Ovary (tissue), 7 donors: ENCODE measurements at regions not wholly inside any gene's neighbourhood (a gene's known extent, or its start where the extent isn't known, plus 50 kb on each side); places are given as distances from the start of the nearest gene placed in this dataset.

Experiments used
- DNase-seq, 5 donors: peaks; one replicate each; pipeline ENCODE4 v3.0.0-alpha.2; 2019 to 2020
- H3K27ac ChIP-seq, 2 donors: fragments of 200-600 bp; one replicate each; pipeline versions ENCODE4 v1.5.1 to v1.8.0; 2019 to 2022
- H3K27me3 ChIP-seq: fragments of 200-600 bp; one replicate; pipeline ENCODE4 v1.8.0; 2022
- H3K36me3 ChIP-seq: fragments of 200-600 bp; sonication (generic); one replicate; pipeline ENCODE4 v1.5.1; 2019
- H3K4me1 ChIP-seq: one replicate; pipeline ENCODE4 v1.8.1; 2013; ENCODE audit warnings: mild to moderate bottlenecking, moderate library complexity; ENCODE audit not compliant: insufficient read depth
- H3K4me3 ChIP-seq: fragments of 200-600 bp; sonication (generic); one replicate; pipeline ENCODE4 v1.5.1; 2017
- H3K9me3 ChIP-seq, 2 donors: fragments of 200-600 bp in 1 of 2; sonication (generic) in 1 of 2; one replicate each; pipeline versions ENCODE4 v1.5.1 to v1.8.1; 2013 to 2019; ENCODE audit warnings: mild to moderate bottlenecking in 1 of 2, moderate library complexity in 1 of 2
- CTCF ChIP-seq, 3 donors: fragments of 450-650 bp in 2 of 3; fragments of 200-600 bp in 1 of 3; IDR thresholded peaks; one replicate each; pipeline versions ENCODE4 v1.5.1 to v1.8.0; 2016 to 2022; ENCODE audit warnings: antibody characterized with exemption in 3 of 3, mild to moderate bottlenecking in 1 of 3
- EP300 ChIP-seq: sonication (generic); formaldehyde crosslinking; IDR thresholded peaks from one replicate; pipeline ENCODE4 v1.6.1; 2017; ENCODE audit warnings: antibody characterized with exemption
- POLR2A ChIP-seq: fragments of 450-650 bp; IDR thresholded peaks from one replicate; pipeline ENCODE4 v1.6.1; 2017; ENCODE audit warnings: antibody characterized with exemption, mild to moderate bottlenecking, moderate library complexity
- WGBS, 3 donors: extraction: QIAGEN DNeasy Blood & Tissue Kit in 1 of 3; methylation state at CpG; one replicate each; pipeline versions ENCODE4 v1.1.5 to v1.1.7; 2013 to 2017; 5-methylcytosine and 5-hydroxymethylcytosine counted together
- intact Hi-C, 4 donors: fragments of 100-400 bp; cut with DNase I; formaldehyde crosslinking; loops; one replicate each; pipeline versions ENCODE4 v1.11.0 to v1.15.1; 2022 to 2023
- donor health status: DM: no; HTN: no; CAD: no; lungs with moderate emphysema.
- donor health status: DM: no; HTN: no; CAD: no.
- donor health status: Bipolar disorder and iron deficiency.
- donor health status: DM: no; HTN: no; CAD: no.
- donor health status: DM: yes; HTN: yes; CAD: no.

GRCh38 chr18:24710474-24710873 is 250.0 kb downstream of the HRH4 start:
- DNase-seq: no peak
- H3K9me3 ChIP-seq: no peaks in the 10 kb centered on the region
- no peaks in the 10 kb centered on the region for H3K27me3 ChIP-seq
- H3K36me3 ChIP-seq: no peaks in the 10 kb centered on the region
- TF ChIP-seq EP300 (no peak), POLR2A (no peak), CTCF (IDR thresholded peaks at IDR 0.05) (no peak)
- no peaks in the 10 kb centered on the region for H3K4me1 ChIP-seq
- no peak overlapping the region for H3K4me3 ChIP-seq
- intact Hi-C loops: no loop called here
- no peak overlapping the region for H3K27ac ChIP-seq

- intact Hi-C loops: no loop called here
- Histone ChIP-seq H3K9me3 (no peaks in the 10 kb centered on the region), H3K36me3 (no peaks in the 10 kb centered on the region), H3K27ac (no peak overlapping the region), H3K27me3 (no peaks in the 10 kb centered on the region), H3K4me3 (no peak overlapping the region), H3K4me1 (no peaks in the 10 kb centered on the region)
- DNase-seq: no peak
- TF ChIP-seq POLR2A (no peak), CTCF (IDR thresholded peaks at IDR 0.05) (no peak), EP300 (no peak)
These were observed 259.4 kb downstream of the HRH4 start for GRCh38 chr18:24719791-24720190.

GRCh38 chr18:24721388-24721787 is 261.0 kb downstream of the HRH4 start:
- Histone ChIP-seq H3K4me1 (no peaks in the 10 kb centered on the region), H3K9me3 (no peaks in the 10 kb centered on the region), H3K27me3 (no peaks in the 10 kb centered on the region), H3K27ac (no peak overlapping the region), H3K36me3 (no peaks in the 10 kb centered on the region), H3K4me3 (no peak overlapping the region)
- intact Hi-C loops: no loop called here
- TF ChIP-seq POLR2A (no peak), CTCF (IDR thresholded peaks at IDR 0.05) (no peak), EP300 (no peak)
- no peak for DNase-seq
- WGBS, 3 donors: 24 to 34% (median 29%) methylated on average over 2 of the region's 2 CpGs

GRCh38 chr18:24725644-24726415 is 265.4 kb downstream of the HRH4 start:
- no peak overlapping the region for H3K27ac ChIP-seq
- H3K9me3 ChIP-seq: no peaks in the 10 kb centered on the region
- TF ChIP-seq EP300 (no peak), POLR2A (no peak), CTCF (IDR thresholded peaks at IDR 0.05) (no peak)
- intact Hi-C loops: loop anchor here (5.0 kb wide), 3 partner anchors 124 to 184 kb away; no protein-coding TSS in a partner anchor
- H3K27me3 ChIP-seq: no peaks in the 10 kb centered on the region
- no peaks in the 10 kb centered on the region for H3K36me3 ChIP-seq
- no peaks in the 10 kb centered on the region for H3K4me1 ChIP-seq
- no peak overlapping the region for H3K4me3 ChIP-seq
- WGBS, 3 donors: 28 to 41% (median 35%) methylated on average over 9 of the region's 9 CpGs
- no peak for DNase-seq
